ENCODE measurements at regions not wholly inside any gene's neighbourhood (a gene's known extent, or its start where the extent isn't known, plus 50 kb on each side); places are given as distances from the start of the nearest gene placed in this dataset.

DNA sequence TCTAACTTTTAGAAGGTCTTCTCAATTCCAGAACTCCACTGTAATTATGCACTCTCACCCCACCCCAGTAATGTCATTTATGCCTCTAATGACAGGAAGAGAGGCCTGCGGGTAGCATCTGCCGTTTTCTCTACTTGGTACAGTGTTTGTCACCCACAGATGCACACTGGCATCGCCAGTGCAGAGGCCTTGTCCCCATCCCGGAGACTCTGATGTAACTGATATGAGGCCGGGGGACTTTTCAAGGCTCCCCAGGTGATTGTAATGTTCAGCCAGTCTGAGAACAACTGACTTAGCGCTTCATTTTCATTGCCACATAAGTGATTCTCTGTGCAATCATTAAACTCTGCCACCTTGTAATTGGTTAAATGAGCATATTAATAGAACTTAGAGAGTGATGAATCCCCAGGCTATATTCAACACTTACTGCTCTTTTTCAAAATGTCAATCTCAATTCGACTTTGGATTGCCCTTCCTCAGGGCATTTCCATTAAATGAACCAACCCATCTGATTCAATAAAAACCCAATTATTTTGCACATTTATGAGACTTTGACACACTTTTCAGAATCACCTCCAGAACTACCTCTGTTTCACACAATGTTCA, 113.2 kb downstream of the HERPUD2 start:
- TF ChIP-seq POLR2A (IDR thresholded peaks at IDR 0.05; ENCODE audit: low read depth, low read length) (no peak), POLR2AphosphoS5 (IDR thresholded peaks at IDR 0.05; ENCODE audit: low read depth, low read length) (no peak)
